ENCODE measurements at regions not wholly inside any gene's neighbourhood (a gene's known extent, or its start where the extent isn't known, plus 50 kb on each side); places are given as distances from the start of the nearest gene placed in this dataset.

DNA sequence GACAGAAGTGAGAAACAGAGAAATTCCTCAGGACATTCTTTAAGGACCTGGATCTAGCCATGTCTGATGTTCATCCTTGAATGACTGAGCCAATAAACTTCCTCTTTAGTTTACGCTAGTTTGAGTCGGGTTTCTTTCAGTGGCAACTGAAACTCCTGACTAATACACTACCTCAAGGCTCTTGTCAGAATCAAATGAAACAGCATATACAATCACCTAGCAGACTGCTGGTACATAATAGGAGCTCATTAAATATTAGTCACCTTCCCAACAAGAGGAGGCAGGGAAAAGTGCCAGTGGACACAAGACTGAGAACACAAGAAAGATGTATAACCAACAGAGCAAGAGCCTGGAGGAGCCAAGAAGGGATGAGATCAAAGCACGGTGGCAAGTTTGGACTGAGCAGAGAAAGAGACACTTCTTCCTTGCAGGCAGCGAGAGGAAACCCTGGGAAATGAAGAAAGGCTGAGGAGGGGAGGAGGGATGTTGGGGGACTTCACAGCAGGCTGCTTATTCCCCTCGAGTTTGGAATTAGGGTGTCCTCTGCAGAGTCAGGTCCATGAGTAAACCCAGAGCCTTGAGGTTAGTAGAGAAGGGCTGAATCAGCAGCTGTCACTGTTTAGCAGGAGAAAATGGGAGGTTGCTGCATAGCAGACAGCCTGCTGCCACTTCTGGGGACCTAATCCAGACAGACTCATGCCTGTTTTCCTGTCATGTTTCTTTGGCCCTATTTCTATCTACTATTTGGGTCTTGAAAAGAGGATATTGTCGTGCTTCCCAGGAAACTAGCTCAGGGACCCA lies 73.3 kb downstream of the MRPL46 start:
- Histone ChIP-seq H3K4me1 (replicated peaks in 1 of 2) (peaks cover 0 to 4% of the 10 kb centered on the region in 2 donors), H3K4me3 (no peak overlapping the region), H3K27ac (no peak overlapping the region)
- 0 to 83% (median 45%) methylated on average over 1 to 4 of the region's 6 CpGs; no CpG with 5 or more reads in 2 of the 10 experiments for WGBS, 10 experiments
- ATAC-seq (replicated peaks in 6 of 8) = peak in 2 of 8 experiments; percentile 3 to 6
- in situ Hi-C loops (cut with MboI; ENCODE audit: low pct_unique_long_range_greater_than_20kb in 2 of 9, low sequenced_read_pairs in 9 of 9, unreplicated experiment in 9 of 9) = no loop called here

- no peak overlapping the region for H3K27ac ChIP-seq
Measured at GRCh38 chr15:88391700-88392099, 75.5 kb downstream of the MRPL46 start.

DNA sequence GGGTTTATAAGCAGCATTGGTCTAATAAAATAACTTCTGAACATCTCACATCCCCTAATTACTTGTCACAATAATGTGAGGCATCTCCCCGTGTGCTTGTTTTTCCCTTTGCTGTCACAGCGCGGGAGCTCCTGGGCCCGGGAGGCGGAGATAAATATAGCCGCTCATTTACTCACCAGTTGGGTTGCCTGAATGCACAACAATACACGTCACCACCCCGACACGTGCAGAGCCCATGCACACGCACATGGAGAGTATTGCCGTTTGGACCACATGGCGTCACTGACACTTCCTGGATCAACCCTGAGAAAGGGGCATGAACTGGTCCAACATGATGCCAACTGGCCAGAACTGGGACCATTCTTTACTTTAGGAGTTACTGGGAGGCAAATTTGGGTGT lies 76.2 kb downstream of the MRPL46 start:
- 40 to 92% (median 79%) methylated on average over 1 to 12 of the region's 12 CpGs; no CpG with 5 or more reads in 4 of the 10 experiments for WGBS, 10 experiments
- ATAC-seq (replicated peaks in 6 of 8) = peak in 2 of 8 experiments; percentile 7 to 9
- no peak overlapping the region for H3K27ac ChIP-seq

More at GRCh38 chr15:88391700-88392099, 75.5 kb downstream of the MRPL46 start:
- H3K4me3 ChIP-seq = no peak overlapping the region
- in situ Hi-C loops (cut with MboI; ENCODE audit: low pct_unique_long_range_greater_than_20kb in 2 of 9, low sequenced_read_pairs in 9 of 9, unreplicated experiment in 9 of 9) = no loop called here
- 30 to 100% (median 81%) methylated on average over 1 to 2 of the region's 2 CpGs; no CpG with 5 or more reads in 5 of the 10 experiments for WGBS, 10 experiments
- no peak for ATAC-seq (replicated peaks in 6 of 8)
- peaks cover 0 to 4% of the 10 kb centered on the region in 2 donors for H3K4me1 ChIP-seq (replicated peaks in 1 of 2)

GRCh38 chr15:88390164-88390901 lies 76.9 kb downstream of the MRPL46 start:
- Histone ChIP-seq H3K4me3 (no peak overlapping the region), H3K27ac (no peak overlapping the region), H3K4me1 (replicated peaks in 1 of 2) (no peaks in the 10 kb centered on the region)
- ATAC-seq (replicated peaks in 6 of 8) = peak in 3 of 8 experiments; percentile 55 to 85 (median 70)
- in situ Hi-C loops (cut with MboI; ENCODE audit: low pct_unique_long_range_greater_than_20kb in 2 of 9, low sequenced_read_pairs in 9 of 9, unreplicated experiment in 9 of 9) = no loop called here
- 0 to 87% (median 49%) methylated on average over 1 to 4 of the region's 4 CpGs; no CpG with 5 or more reads in 2 of the 10 experiments for WGBS, 10 experiments

More for the DNA sequence above, 76.2 kb downstream of the MRPL46 start:
- H3K4me3 ChIP-seq = no peak overlapping the region
- in situ Hi-C loops (cut with MboI; ENCODE audit: low pct_unique_long_range_greater_than_20kb in 2 of 9, low sequenced_read_pairs in 9 of 9, unreplicated experiment in 9 of 9) = no loop called here
- H3K4me1 ChIP-seq (replicated peaks in 1 of 2) = no peaks in the 10 kb centered on the region

- in situ Hi-C loops (cut with MboI; ENCODE audit: low pct_unique_long_range_greater_than_20kb in 2 of 9, low sequenced_read_pairs in 9 of 9, unreplicated experiment in 9 of 9) = no loop called here
- Histone ChIP-seq H3K4me3 (no peak overlapping the region), H3K27ac (no peak overlapping the region), H3K4me1 (replicated peaks in 1 of 2) (no peaks in the 10 kb centered on the region)
- 44 to 100% (median 80%) methylated on average over 1 to 5 of the region's 5 CpGs; no CpG with 5 or more reads in 2 of the 10 experiments for WGBS, 10 experiments
- ATAC-seq (replicated peaks in 6 of 8) = no peak
Measured at GRCh38 chr15:88389120-88389519, 78.1 kb downstream of the MRPL46 start.

GRCh38 chr15:88388686-88389085 lies 78.5 kb downstream of the MRPL46 start:
- in situ Hi-C loops (cut with MboI; ENCODE audit: low pct_unique_long_range_greater_than_20kb in 2 of 9, low sequenced_read_pairs in 9 of 9, unreplicated experiment in 9 of 9) = no loop called here
- no peaks in the 10 kb centered on the region for H3K4me1 ChIP-seq (replicated peaks in 1 of 2)
- no peak overlapping the region for H3K27ac ChIP-seq
- WGBS, 10 experiments = 17 to 100% (median 56%) methylated on average over 1 to 3 of the region's 3 CpGs
- no peak overlapping the region for H3K4me3 ChIP-seq
- peak in 1 of 8 experiments; percentile 9 for ATAC-seq (replicated peaks in 6 of 8)

DNA sequence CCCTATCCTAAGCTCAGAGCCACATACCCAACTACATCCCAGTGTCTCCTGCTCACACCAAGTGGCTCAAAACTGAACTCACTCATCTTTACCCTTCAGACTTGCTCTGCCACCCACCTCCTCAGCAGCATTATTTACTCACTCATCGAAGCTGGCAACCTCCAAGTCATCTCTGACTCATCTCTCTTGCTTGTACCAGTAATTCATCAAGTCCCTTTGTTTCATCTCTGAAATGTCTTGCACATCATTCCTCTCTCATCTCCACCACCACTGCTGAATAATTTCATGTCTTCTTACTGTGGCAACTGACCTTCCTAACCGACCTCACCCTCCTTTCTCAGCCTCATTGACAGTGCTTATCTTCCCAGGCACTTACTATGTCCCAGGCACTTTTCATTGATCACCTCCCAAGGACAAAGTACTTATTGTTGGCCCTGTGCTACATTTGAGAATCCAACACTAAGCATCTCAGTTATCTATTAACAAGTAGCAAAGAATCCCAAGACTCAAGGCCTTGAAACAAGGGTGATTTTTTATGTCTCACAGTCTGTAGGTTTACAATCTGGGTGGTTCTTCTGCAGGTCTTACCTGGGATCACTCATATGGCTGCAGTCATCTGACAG lies 82.0 kb downstream of the MRPL46 start:
- WGBS, 10 experiments = 0 to 29% (median 20%) methylated on average over 1 to 2 of the region's 2 CpGs; no CpG with 5 or more reads in 3 of the 10 experiments
- in situ Hi-C loops (cut with MboI; ENCODE audit: low pct_unique_long_range_greater_than_20kb in 2 of 9, low sequenced_read_pairs in 9 of 9, unreplicated experiment in 9 of 9) = no loop called here
- peak in 5 of 8 experiments; percentile 22 to 90 (median 59) for ATAC-seq (replicated peaks in 6 of 8)
- Histone ChIP-seq H3K27ac (no peak overlapping the region), H3K4me1 (replicated peaks in 1 of 2) (no peaks in the 10 kb centered on the region), H3K4me3 (no peak overlapping the region)

DNA sequence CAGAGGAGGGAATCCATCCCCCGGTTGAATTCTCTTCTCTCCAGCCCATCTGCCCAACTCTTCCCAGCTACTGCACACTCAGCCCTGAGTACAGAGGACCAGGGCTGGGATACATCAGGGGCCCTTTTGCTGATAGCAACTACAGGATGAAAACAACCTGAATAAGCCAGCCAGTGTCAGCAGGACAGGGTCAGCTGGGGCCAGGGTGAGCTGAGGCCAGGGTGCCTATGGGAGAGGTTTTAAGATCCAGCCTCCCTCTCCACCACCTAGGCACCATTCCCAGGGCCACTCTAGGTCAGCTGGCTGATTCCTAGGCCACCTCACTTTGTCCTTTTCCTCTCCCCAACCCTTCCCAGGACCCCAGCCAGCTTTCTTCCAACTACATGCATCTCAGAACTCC lies 83.8 kb downstream of the MRPL46 start:
- Histone ChIP-seq H3K4me1 (replicated peaks in 1 of 2) (no peaks in the 10 kb centered on the region), H3K27ac (no peak overlapping the region), H3K4me3 (no peak overlapping the region)
- WGBS, 10 experiments = 20 to 67% (median 60%) methylated on average over 1 of the region's 1 CpG; no CpG with 5 or more reads in 7 of the 10 experiments
- in situ Hi-C loops (cut with MboI; ENCODE audit: low pct_unique_long_range_greater_than_20kb in 2 of 9, low sequenced_read_pairs in 9 of 9, unreplicated experiment in 9 of 9) = no loop called here
- no peak for ATAC-seq (replicated peaks in 6 of 8)

DNA sequence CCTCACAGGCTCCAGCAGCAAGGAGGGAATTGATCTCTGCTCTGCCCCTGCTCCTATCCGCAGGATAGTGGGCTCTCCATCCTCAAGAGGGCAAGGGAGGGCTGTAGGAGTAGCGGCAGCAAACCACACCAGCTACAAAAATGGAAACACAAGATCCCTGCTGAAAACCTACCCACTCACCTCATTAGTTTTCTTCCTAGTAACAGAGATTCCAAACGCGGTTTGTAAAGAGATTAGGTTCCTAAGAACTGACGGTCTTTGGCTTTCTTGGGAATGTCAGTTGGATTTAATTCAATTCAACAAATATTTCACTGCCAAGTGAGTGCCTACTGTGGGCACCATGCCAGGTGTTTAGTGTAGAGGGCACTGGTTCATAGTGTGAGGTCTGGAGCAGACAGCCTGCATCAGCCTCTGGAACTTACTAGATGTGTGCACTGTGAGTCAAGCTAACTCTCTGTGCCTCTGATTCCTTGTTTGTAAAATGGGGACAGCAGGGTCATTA lies 84.7 kb downstream of the MRPL46 start:
- no peak overlapping the region for H3K27ac ChIP-seq
- H3K4me1 ChIP-seq (replicated peaks in 1 of 2) = no peaks in the 10 kb centered on the region
- H3K4me3 ChIP-seq = no peak overlapping the region
- 7 to 100% (median 61%) methylated on average over 1 to 4 of the region's 5 CpGs; no CpG with 5 or more reads in 3 of the 10 experiments for WGBS, 10 experiments
- in situ Hi-C loops (cut with MboI; ENCODE audit: low pct_unique_long_range_greater_than_20kb in 2 of 9, low sequenced_read_pairs in 9 of 9, unreplicated experiment in 9 of 9) = no loop called here
- peak in 1 of 8 experiments; percentile 27 for ATAC-seq (replicated peaks in 6 of 8)

- H3K4me1 ChIP-seq (replicated peaks in 1 of 2) = peaks cover 6 to 7% of the 10 kb centered on the region in 2 donors
- WGBS, 10 experiments = 33 to 94% (median 84%) methylated on average over 1 to 3 of the region's 3 CpGs; no CpG with 5 or more reads in 2 of the 10 experiments
- in situ Hi-C loops (cut with MboI; ENCODE audit: low pct_unique_long_range_greater_than_20kb in 2 of 9, low sequenced_read_pairs in 9 of 9, unreplicated experiment in 9 of 9) = no loop called here
- ATAC-seq (replicated peaks in 6 of 8) = peak in 1 of 8 experiments; percentile 13
- no peak overlapping the region for H3K4me3 ChIP-seq
- no peak overlapping the region for H3K27ac ChIP-seq
Measured at GRCh38 chr15:88378188-88378637, 89.0 kb downstream of the MRPL46 start.

DNA sequence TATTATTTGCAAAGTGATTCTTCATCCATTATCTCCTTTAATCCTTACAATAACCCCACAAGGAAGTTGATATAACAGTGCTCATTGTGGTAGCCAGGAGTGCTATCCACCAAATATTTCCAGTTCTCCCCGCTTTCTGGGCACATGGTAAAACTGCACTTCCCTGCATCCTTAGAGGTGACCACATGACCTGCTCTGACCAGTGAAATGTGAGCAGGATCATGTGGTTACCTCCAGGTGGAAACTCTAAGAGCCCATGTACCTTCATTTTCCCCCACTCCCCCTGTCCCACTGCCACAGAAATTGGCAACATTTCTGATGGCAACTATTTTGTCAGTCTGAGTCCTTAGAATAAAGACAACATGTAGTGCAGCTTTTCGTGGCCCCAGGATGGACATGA lies 89.7 kb downstream of the MRPL46 start:
- no peak for ATAC-seq (replicated peaks in 6 of 8)
- H3K4me1 ChIP-seq (replicated peaks in 1 of 2) = peaks cover 6 to 7% of the 10 kb centered on the region in 2 donors
- WGBS, 10 experiments = 0 to 100% (median 68%) methylated on average over 1 to 2 of the region's 2 CpGs; no CpG with 5 or more reads in 1 of the 10 experiments
- no peak overlapping the region for H3K4me3 ChIP-seq
- no peak overlapping the region for H3K27ac ChIP-seq
- in situ Hi-C loops (cut with MboI; ENCODE audit: low pct_unique_long_range_greater_than_20kb in 2 of 9, low sequenced_read_pairs in 9 of 9, unreplicated experiment in 9 of 9) = no loop called here

DNA sequence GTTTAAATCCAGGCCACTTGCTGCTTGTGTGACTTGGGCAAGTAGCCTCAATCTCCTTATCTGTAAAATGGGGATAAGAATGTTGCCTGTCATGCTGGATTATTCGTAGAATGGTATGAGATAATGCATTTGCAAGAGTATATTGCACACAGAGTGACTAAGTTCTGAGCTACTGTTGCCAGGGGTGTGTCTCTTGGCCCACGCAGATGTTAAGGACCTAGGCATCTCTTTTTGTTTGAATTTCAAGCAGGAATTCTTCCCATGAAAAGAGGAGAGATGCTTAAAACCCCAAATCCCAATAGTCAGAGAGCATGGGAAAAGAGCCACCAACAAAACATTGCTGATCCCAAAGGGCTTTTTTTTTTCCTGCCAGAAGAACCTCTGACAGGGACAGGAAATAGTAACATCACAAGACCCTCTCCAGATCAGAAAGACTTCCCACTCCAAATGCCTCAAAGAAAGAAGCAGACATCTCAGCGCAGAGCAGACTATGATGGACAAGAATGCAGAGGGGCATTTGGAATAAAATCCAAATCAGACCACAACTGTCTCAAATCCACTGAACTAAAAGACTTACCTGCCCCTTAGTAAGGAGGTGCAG lies 90.5 kb downstream of the MRPL46 start:
- H3K4me1 ChIP-seq (replicated peaks in 1 of 2) = peaks cover 6 to 7% of the 10 kb centered on the region in 2 donors
- WGBS, 10 experiments = 10 to 88% (median 80%) methylated on average over 1 to 3 of the region's 3 CpGs; no CpG with 5 or more reads in 3 of the 10 experiments
- peak in 2 of 8 experiments; percentile 80 to 83 for ATAC-seq (replicated peaks in 6 of 8)
- in situ Hi-C loops (cut with MboI; ENCODE audit: low pct_unique_long_range_greater_than_20kb in 2 of 9, low sequenced_read_pairs in 9 of 9, unreplicated experiment in 9 of 9) = no loop called here
- H3K27ac ChIP-seq = no peak overlapping the region
- no peak overlapping the region for H3K4me3 ChIP-seq
